ENCODE measurements at regions not wholly inside any gene's neighbourhood (a gene's known extent, or its start where the extent isn't known, plus 50 kb on each side); places are given as distances from the start of the nearest gene placed in this dataset.

GRCh38 chr6:18062733-18063132 lies 59.7 kb downstream of the NHLRC1 start:
- no peaks in the 10 kb centered on the region for H3K36me3 ChIP-seq (ENCODE audit: insufficient read depth, low read length)
- H4K20me1 ChIP-seq (ENCODE audit: insufficient read depth, low read length): no peaks in the 10 kb centered on the region
- TF ChIP-seq EZH2phosphoT487 (IDR thresholded peaks at IDR 0.05; ENCODE audit: borderline replicate concordance, low read depth, low read length) (no peak), CTCF (conservative IDR thresholded peaks at IDR 0.05; ENCODE audit: low read length) (no peak)
- intact Hi-C loops (cut with micrococcal nuclease; ENCODE audit: unreplicated experiment): no loop called here
- H2AFZ ChIP-seq (ENCODE audit: low read length): no peak overlapping the region
- ChIA-PET POLR2A (interaction anchor here (0.5 to 1.0 kb wide), 6 partner anchors 27 to 1951 kb away, joined by 3 to 5 read pairs (median 3); no protein-coding TSS in a partner anchor), CTCF (ENCODE audit: unreplicated experiment) (no interaction called here)
- H3K79me2 ChIP-seq (ENCODE audit: insufficient read depth, low read depth, low read length): no peaks in the 10 kb centered on the region
- H3K9me2 ChIP-seq (ENCODE audit: insufficient read depth, low read length): no peaks in the 10 kb centered on the region
- no TSS peak for BruUV-seq (replicated peaks)
- H3K9me3 ChIP-seq (ENCODE audit: low read length): no peaks in the 10 kb centered on the region
- no peak overlapping the region for H3K27ac ChIP-seq (ENCODE audit: low read depth, low read length, poor library complexity, severe bottlenecking)
- H3K4me3 ChIP-seq (ENCODE audit: low read depth, low read length, poor library complexity, severe bottlenecking): no peak overlapping the region
- H3K4me2 ChIP-seq (ENCODE audit: low read length): no peak overlapping the region
- no peak for DNase-seq (ENCODE audit: low spot score)
- H3K4me1 ChIP-seq (ENCODE audit: insufficient read depth, low read length, poor library complexity, severe bottlenecking): no peaks in the 10 kb centered on the region

DNA sequence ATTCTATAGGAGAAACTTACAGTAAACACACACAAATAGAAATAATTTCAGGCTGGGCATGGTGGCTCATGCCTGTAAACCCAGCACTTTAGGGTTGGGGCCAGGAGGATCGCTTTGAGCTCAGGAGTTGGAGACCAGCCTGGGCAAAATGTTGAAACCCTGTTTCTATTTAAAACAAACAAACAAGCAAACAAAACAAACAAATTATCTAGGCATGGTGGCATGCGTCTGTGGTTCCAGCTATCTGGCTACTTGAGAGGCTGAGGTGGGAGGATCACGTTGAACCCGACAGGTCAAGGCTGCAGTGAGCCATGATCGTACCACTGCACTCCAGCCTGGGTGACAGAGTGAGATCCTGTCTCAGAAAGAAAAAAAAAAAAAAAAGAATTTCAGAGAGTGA lies 64.0 kb downstream of the NHLRC1 start:
- no peaks in the 10 kb centered on the region for H3K79me2 ChIP-seq (ENCODE audit: insufficient read depth, low read depth, low read length)
- no peak overlapping the region for H2AFZ ChIP-seq (ENCODE audit: low read length)
- no peaks in the 10 kb centered on the region for H3K9me3 ChIP-seq (ENCODE audit: low read length)
- ChIA-PET CTCF (ENCODE audit: unreplicated experiment) (no interaction called here), POLR2A (interaction anchor here (0.6 to 0.7 kb wide), 2 partner anchors 781 to 1408 kb away, joined by 3 to 5 read pairs; no protein-coding TSS in a partner anchor)
- no peaks in the 10 kb centered on the region for H4K20me1 ChIP-seq (ENCODE audit: insufficient read depth, low read length)
- no TSS peak for BruUV-seq (replicated peaks)
- intact Hi-C loops (cut with micrococcal nuclease; ENCODE audit: unreplicated experiment): no loop called here
- no peaks in the 10 kb centered on the region for H3K4me1 ChIP-seq (ENCODE audit: insufficient read depth, low read length, poor library complexity, severe bottlenecking)
- H3K9me2 ChIP-seq (ENCODE audit: insufficient read depth, low read length): no peaks in the 10 kb centered on the region
- TF ChIP-seq CTCF (conservative IDR thresholded peaks at IDR 0.05; ENCODE audit: low read length): no peak
- TF ChIP-seq EZH2phosphoT487 (IDR thresholded peaks at IDR 0.05; ENCODE audit: borderline replicate concordance, low read depth, low read length): no peak
- DNase-seq (ENCODE audit: low spot score): no peak
- no peak overlapping the region for H3K4me2 ChIP-seq (ENCODE audit: low read length)
- H3K4me3 ChIP-seq (ENCODE audit: low read depth, low read length, poor library complexity, severe bottlenecking): no peak overlapping the region
- H3K36me3 ChIP-seq (ENCODE audit: insufficient read depth, low read length): no peaks in the 10 kb centered on the region
- H3K27ac ChIP-seq (ENCODE audit: low read depth, low read length, poor library complexity, severe bottlenecking): no peak overlapping the region

- no peak overlapping the region for H3K4me3 ChIP-seq (ENCODE audit: low read depth, low read length, poor library complexity, severe bottlenecking)
- H3K4me1 ChIP-seq (ENCODE audit: insufficient read depth, low read length, poor library complexity, severe bottlenecking): no peaks in the 10 kb centered on the region
- ChIA-PET POLR2A (interaction anchor here (0.6 to 0.7 kb wide), 3 partner anchors 554 to 1162 kb away, joined by 3 to 4 read pairs (median 3); no protein-coding TSS in a partner anchor), CTCF (ENCODE audit: unreplicated experiment) (no interaction called here)
- no peak overlapping the region for H3K27ac ChIP-seq (ENCODE audit: low read depth, low read length, poor library complexity, severe bottlenecking)
- no TSS peak for BruUV-seq (replicated peaks)
- DNase-seq (ENCODE audit: low spot score): no peak
- no peaks in the 10 kb centered on the region for H4K20me1 ChIP-seq (ENCODE audit: insufficient read depth, low read length)
- H3K4me2 ChIP-seq (ENCODE audit: low read length): no peak overlapping the region
- H3K9me2 ChIP-seq (ENCODE audit: insufficient read depth, low read length): no peaks in the 10 kb centered on the region
- no peak overlapping the region for H2AFZ ChIP-seq (ENCODE audit: low read length)
- no peaks in the 10 kb centered on the region for H3K36me3 ChIP-seq (ENCODE audit: insufficient read depth, low read length)
- intact Hi-C loops (cut with micrococcal nuclease; ENCODE audit: unreplicated experiment): no loop called here
- TF ChIP-seq EZH2phosphoT487 (IDR thresholded peaks at IDR 0.05; ENCODE audit: borderline replicate concordance, low read depth, low read length) (no peak), CTCF (conservative IDR thresholded peaks at IDR 0.05; ENCODE audit: low read length) (no peak)
- H3K9me3 ChIP-seq (ENCODE audit: low read length): no peaks in the 10 kb centered on the region
- no peaks in the 10 kb centered on the region for H3K79me2 ChIP-seq (ENCODE audit: insufficient read depth, low read depth, low read length)
Measured at GRCh38 chr6:18055714-18056382, 66.6 kb downstream of the NHLRC1 start.

Data from OCI-LY7 (cell line).